ENCODE measurements at regions not wholly inside any gene's neighbourhood (a gene's known extent, or its start where the extent isn't known, plus 50 kb on each side); places are given as distances from the start of the nearest gene placed in this dataset.

- in situ Hi-C loops (cut with HindIII; ENCODE audit: low pct_ligation_motif_present, low pct_unique_long_range_greater_than_20kb, low sequenced_read_pairs): no loop called here
- DNase-seq: no peak
Observed at GRCh38 chr10:104563051-104563450, 78.0 kb upstream of the SORCS3 start.

- no peak for DNase-seq
- in situ Hi-C loops (cut with HindIII; ENCODE audit: low pct_ligation_motif_present, low pct_unique_long_range_greater_than_20kb, low sequenced_read_pairs): no loop called here
Observed at GRCh38 chr10:104563548-104563947, 77.5 kb upstream of the SORCS3 start.

- in situ Hi-C loops (cut with HindIII; ENCODE audit: low pct_ligation_motif_present, low pct_unique_long_range_greater_than_20kb, low sequenced_read_pairs): no loop called here
Observed at GRCh38 chr10:104574427-104574826, 66.7 kb upstream of the SORCS3 start.

GRCh38 chr10:104574838-104575237 is 66.3 kb upstream of the SORCS3 start:
- no peak for DNase-seq
- in situ Hi-C loops (cut with HindIII; ENCODE audit: low pct_ligation_motif_present, low pct_unique_long_range_greater_than_20kb, low sequenced_read_pairs): loop anchor here (25.0 kb wide), 1 partner anchor 163 kb away; no protein-coding TSS in a partner anchor

More at GRCh38 chr10:104574427-104574826, 66.7 kb upstream of the SORCS3 start:
- no peak for DNase-seq

- in situ Hi-C loops (cut with HindIII; ENCODE audit: low pct_ligation_motif_present, low pct_unique_long_range_greater_than_20kb, low sequenced_read_pairs): loop anchor here (25.0 kb wide), 1 partner anchor 164 kb away; no protein-coding TSS in a partner anchor
- DNase-seq: no peak
Observed at GRCh38 chr10:104576611-104577010, 64.5 kb upstream of the SORCS3 start.

- in situ Hi-C loops (cut with HindIII; ENCODE audit: low pct_ligation_motif_present, low pct_unique_long_range_greater_than_20kb, low sequenced_read_pairs): loop anchor here (25.0 kb wide), 1 partner anchor 165 kb away; no protein-coding TSS in a partner anchor
- DNase-seq: no peak
Observed at GRCh38 chr10:104577163-104577562, 63.9 kb upstream of the SORCS3 start.

- DNase-seq: no peak
- in situ Hi-C loops (cut with HindIII; ENCODE audit: low pct_ligation_motif_present, low pct_unique_long_range_greater_than_20kb, low sequenced_read_pairs): loop anchor here (25.0 kb wide), 1 partner anchor 166 kb away; no protein-coding TSS in a partner anchor
Observed at GRCh38 chr10:104577861-104578521, 63.1 kb upstream of the SORCS3 start.

GRCh38 chr10:104578671-104579070 is 62.4 kb upstream of the SORCS3 start:
- DNase-seq: no peak
- in situ Hi-C loops (cut with HindIII; ENCODE audit: low pct_ligation_motif_present, low pct_unique_long_range_greater_than_20kb, low sequenced_read_pairs): loop anchor here (25.0 kb wide), 1 partner anchor 166 kb away; no protein-coding TSS in a partner anchor

- DNase-seq: no peak
Observed at GRCh38 chr10:104579136-104579535, 62.0 kb upstream of the SORCS3 start.

GRCh38 chr10:104580321-104580720 is 60.8 kb upstream of the SORCS3 start:
- no peak for DNase-seq
- in situ Hi-C loops (cut with HindIII; ENCODE audit: low pct_ligation_motif_present, low pct_unique_long_range_greater_than_20kb, low sequenced_read_pairs): loop anchor here (25.0 kb wide), 1 partner anchor 168 kb away; no protein-coding TSS in a partner anchor

More at GRCh38 chr10:104579136-104579535, 62.0 kb upstream of the SORCS3 start:
- in situ Hi-C loops (cut with HindIII; ENCODE audit: low pct_ligation_motif_present, low pct_unique_long_range_greater_than_20kb, low sequenced_read_pairs): loop anchor here (25.0 kb wide), 1 partner anchor 167 kb away; no protein-coding TSS in a partner anchor

- in situ Hi-C loops (cut with HindIII; ENCODE audit: low pct_ligation_motif_present, low pct_unique_long_range_greater_than_20kb, low sequenced_read_pairs): loop anchor here (25.0 kb wide), 1 partner anchor 169 kb away; no protein-coding TSS in a partner anchor
- peak; percentile 79 for DNase-seq
Observed at GRCh38 chr10:104580774-104581675, 60.1 kb upstream of the SORCS3 start.

- in situ Hi-C loops (cut with HindIII; ENCODE audit: low pct_ligation_motif_present, low pct_unique_long_range_greater_than_20kb, low sequenced_read_pairs): loop anchor here (25.0 kb wide), 1 partner anchor 170 kb away; no protein-coding TSS in a partner anchor
- peak; percentile 31 for DNase-seq
Observed at GRCh38 chr10:104581884-104582601, 59.0 kb upstream of the SORCS3 start.

- in situ Hi-C loops (cut with HindIII; ENCODE audit: low pct_ligation_motif_present, low pct_unique_long_range_greater_than_20kb, low sequenced_read_pairs): loop anchor here (25.0 kb wide), 1 partner anchor 170 kb away; no protein-coding TSS in a partner anchor
- no peak for DNase-seq
Observed at GRCh38 chr10:104582602-104582951, 58.5 kb upstream of the SORCS3 start.

GRCh38 chr10:104582966-104583365 is 58.1 kb upstream of the SORCS3 start:
- no peak for DNase-seq
- in situ Hi-C loops (cut with HindIII; ENCODE audit: low pct_ligation_motif_present, low pct_unique_long_range_greater_than_20kb, low sequenced_read_pairs): loop anchor here (25.0 kb wide), 1 partner anchor 171 kb away; no protein-coding TSS in a partner anchor

- no peak for DNase-seq
- in situ Hi-C loops (cut with HindIII; ENCODE audit: low pct_ligation_motif_present, low pct_unique_long_range_greater_than_20kb, low sequenced_read_pairs): loop anchor here (25.0 kb wide), 1 partner anchor 172 kb away; no protein-coding TSS in a partner anchor
Observed at GRCh38 chr10:104584541-104584940, 56.5 kb upstream of the SORCS3 start.

- in situ Hi-C loops (cut with HindIII; ENCODE audit: low pct_ligation_motif_present, low pct_unique_long_range_greater_than_20kb, low sequenced_read_pairs): loop anchor here (25.0 kb wide), 1 partner anchor 175 kb away; no protein-coding TSS in a partner anchor
- no peak for DNase-seq
Observed at GRCh38 chr10:104587751-104588150, 53.3 kb upstream of the SORCS3 start.

- peak; percentile 13 for DNase-seq
Observed at GRCh38 chr10:104589431-104589830, 51.7 kb upstream of the SORCS3 start.

GRCh38 chr10:104589871-104590270 is 51.2 kb upstream of the SORCS3 start:
- DNase-seq: peak; percentile 87
- in situ Hi-C loops (cut with HindIII; ENCODE audit: low pct_ligation_motif_present, low pct_unique_long_range_greater_than_20kb, low sequenced_read_pairs): loop anchor here (25.0 kb wide), 1 partner anchor 178 kb away; no protein-coding TSS in a partner anchor

More at GRCh38 chr10:104589431-104589830, 51.7 kb upstream of the SORCS3 start:
- in situ Hi-C loops (cut with HindIII; ENCODE audit: low pct_ligation_motif_present, low pct_unique_long_range_greater_than_20kb, low sequenced_read_pairs): loop anchor here (25.0 kb wide), 1 partner anchor 177 kb away; no protein-coding TSS in a partner anchor

Data from ACHN (cell line).